Muscle layer of colon (tissue), 2 donors: ENCODE measurements at regions not wholly inside any gene's neighbourhood (a gene's known extent, or its start where the extent isn't known, plus 50 kb on each side); places are given as distances from the start of the nearest gene placed in this dataset.
A peak's percentile ranks its signal among the peaks of the same experiment; 100 is the strongest.

Experiments used
- H3K27ac ChIP-seq: one replicate; pipeline ENCODE4 v1.7.0; 2013; ENCODE audit warnings: low read depth, mild to moderate bottlenecking, low read length, moderate library complexity
- H3K27me3 ChIP-seq, 2 donors: one replicate each; pipeline ENCODE4 v1.7.0; 2013; ENCODE audit warnings: low read length in 2 of 2, mild to moderate bottlenecking in 2 of 2; ENCODE audit not compliant: insufficient read depth in 2 of 2, control insufficient read depth in 1 of 2
- H3K36me3 ChIP-seq: one replicate; pipeline ENCODE4 v1.7.0; 2013; ENCODE audit warnings: mild to moderate bottlenecking, low read length; ENCODE audit not compliant: insufficient read depth
- H3K4me1 ChIP-seq: one replicate; pipeline ENCODE4 v1.7.0; 2013; ENCODE audit warnings: mild to moderate bottlenecking, low read length; ENCODE audit not compliant: insufficient read depth
- H3K4me3 ChIP-seq, 2 donors: one replicate each; pipeline ENCODE4 v1.7.0; 2013; ENCODE audit warnings: low read length in 2 of 2, low read depth in 1 of 2, mild to moderate bottlenecking in 1 of 2, moderate library complexity in 1 of 2
- H3K9ac ChIP-seq: one replicate; pipeline ENCODE4 v1.7.0; 2013; ENCODE audit warnings: low read length
- H3K9me3 ChIP-seq: one replicate; pipeline ENCODE4 v1.7.0; 2013; ENCODE audit warnings: mild to moderate bottlenecking, low read length
- donor health status: abdominal sarcoma.
- donor health status: Adenocarcinoma of cecum.

- no peaks in the 10 kb centered on the region for H3K36me3 ChIP-seq
- peak overlapping the region; percentile 52 for H3K27ac ChIP-seq
- no peak overlapping the region for H3K4me3 ChIP-seq
- H3K27me3 ChIP-seq, result peaks cover 0 to 4% of the 10 kb centered on the region in 2 donors
- H3K9ac ChIP-seq, result no peak overlapping the region
- H3K9me3 ChIP-seq, result no peaks in the 10 kb centered on the region
- peaks cover 24% of the 10 kb centered on the region for H3K4me1 ChIP-seq
These were observed 93.4 kb downstream of the DACT2 start for GRCh38 chr6:168226061-168226752.

- Histone ChIP-seq H3K36me3 (no peaks in the 10 kb centered on the region), H3K9me3 (no peaks in the 10 kb centered on the region), H3K4me3 (no peak overlapping the region), H3K27me3 (peaks cover 0 to 4% of the 10 kb centered on the region in 2 donors), H3K4me1 (peaks cover 24% of the 10 kb centered on the region), H3K9ac (no peak overlapping the region), H3K27ac (no peak overlapping the region)
These were observed 94.1 kb downstream of the DACT2 start for GRCh38 chr6:168225471-168225911.

GRCh38 chr6:168223755-168224154 is 95.8 kb downstream of the DACT2 start:
- H3K27me3 ChIP-seq, result peaks cover 0 to 4% of the 10 kb centered on the region in 2 donors
- H3K9ac ChIP-seq, result no peak overlapping the region
- H3K27ac ChIP-seq, result no peak overlapping the region
- no peaks in the 10 kb centered on the region for H3K9me3 ChIP-seq
- no peak overlapping the region for H3K4me3 ChIP-seq
- H3K36me3 ChIP-seq, result no peaks in the 10 kb centered on the region
- H3K4me1 ChIP-seq, result peaks cover 24% of the 10 kb centered on the region

DNA sequence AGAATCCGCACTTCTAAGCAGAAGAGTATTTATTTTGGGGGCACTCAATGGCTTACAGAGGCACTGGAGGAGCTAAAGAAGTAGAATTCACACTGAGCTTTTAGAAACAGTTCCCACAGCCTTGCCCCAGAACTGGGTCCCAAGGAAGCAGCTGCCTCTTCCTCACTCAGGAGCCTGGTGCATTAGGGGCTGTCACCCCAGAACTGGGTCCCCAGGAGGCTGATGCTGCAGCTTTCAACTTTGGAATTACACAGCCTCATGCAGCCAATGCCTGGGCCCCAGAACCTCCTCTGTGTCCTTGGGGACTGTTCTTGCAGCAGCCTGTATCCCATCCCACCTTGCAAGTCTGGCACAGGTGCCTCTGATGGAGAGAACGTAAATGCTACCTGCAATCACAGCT is 96.4 kb downstream of the DACT2 start:
- Histone ChIP-seq H3K4me1 (peaks cover 24% of the 10 kb centered on the region), H3K4me3 (no peak overlapping the region), H3K9ac (no peak overlapping the region), H3K9me3 (no peaks in the 10 kb centered on the region), H3K36me3 (no peaks in the 10 kb centered on the region), H3K27me3 (peaks cover 0 to 4% of the 10 kb centered on the region in 2 donors), H3K27ac (no peak overlapping the region)

DNA sequence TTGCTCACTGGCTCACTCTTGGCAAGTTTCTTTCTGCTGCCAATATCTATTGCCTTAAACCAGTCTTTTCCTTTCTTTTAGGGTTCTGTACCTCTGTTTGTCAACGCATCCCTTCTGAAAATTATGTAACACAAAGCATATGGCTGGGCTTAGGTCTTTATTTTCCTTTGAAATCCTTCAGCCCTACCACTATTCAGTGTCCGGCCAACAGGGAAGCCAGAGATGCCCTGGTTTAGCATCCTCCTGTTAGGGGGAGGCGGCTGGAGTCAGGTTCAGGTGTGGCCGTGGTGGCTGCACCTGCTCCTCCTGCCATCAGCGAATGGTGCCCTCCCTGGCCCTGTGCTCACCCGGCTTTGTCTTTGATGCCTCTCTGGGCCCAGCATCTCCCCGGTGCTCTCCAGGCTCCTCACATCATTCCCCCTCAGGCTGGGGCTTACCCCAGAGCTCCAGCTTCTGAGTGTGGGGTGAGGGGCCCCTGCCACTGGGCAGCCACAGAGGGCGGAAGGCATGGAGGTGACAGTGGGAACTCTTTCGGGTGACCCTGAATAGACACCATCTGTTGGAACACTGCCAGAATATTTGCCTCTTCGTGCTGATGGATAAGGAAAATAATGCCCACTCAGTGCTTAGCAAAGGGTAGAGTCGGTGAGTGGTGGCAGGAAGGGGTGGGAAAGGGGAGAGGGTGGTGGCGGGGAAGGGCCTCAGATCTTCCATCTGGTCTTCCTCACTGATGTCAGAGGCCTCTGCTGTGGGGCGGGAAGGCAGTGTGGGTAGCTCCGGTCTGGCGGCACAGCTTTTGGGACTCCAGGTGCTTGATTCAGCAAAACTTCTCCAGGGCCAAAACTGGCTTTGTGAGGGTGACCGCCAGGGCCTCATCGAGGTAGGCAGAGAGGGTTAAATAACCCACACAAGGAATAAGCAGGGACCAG is 97.2 kb downstream of the DACT2 start:
- H3K4me1 ChIP-seq, result peaks cover 24% of the 10 kb centered on the region
- no peak overlapping the region for H3K27ac ChIP-seq
- peaks cover 0 to 4% of the 10 kb centered on the region in 2 donors for H3K27me3 ChIP-seq

DNA sequence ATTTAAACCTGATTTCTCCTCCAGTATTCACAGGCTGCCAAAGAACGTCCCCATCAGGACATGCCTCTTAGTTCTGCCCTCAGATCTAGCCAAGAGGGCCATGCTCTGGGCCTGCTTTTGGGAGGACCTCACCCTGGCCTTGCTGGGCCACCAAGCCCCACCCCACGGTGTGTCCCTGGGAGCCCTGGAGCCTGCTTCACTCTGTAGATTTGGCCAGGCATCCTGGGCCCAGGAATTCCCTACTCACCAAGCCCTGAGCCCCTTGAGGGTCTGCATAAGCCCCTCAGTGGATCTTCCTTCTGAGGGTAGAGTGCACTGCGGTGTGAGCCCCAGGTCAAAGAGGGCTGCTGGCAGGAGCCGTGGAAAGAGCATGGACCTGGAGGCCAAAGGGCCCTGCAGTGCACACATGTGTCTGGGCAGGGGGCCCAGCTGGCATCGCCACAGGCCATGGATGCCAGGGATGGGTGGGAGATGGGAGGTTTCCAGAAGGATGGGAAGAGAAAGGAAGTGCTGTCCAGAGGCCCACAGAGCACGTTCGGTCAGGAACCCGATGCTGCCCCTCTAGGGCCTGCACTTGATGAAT is 98.0 kb downstream of the DACT2 start:
- Histone ChIP-seq H3K27me3 (peaks cover 0 to 4% of the 10 kb centered on the region in 2 donors), H3K36me3 (no peaks in the 10 kb centered on the region), H3K4me3 (no peak overlapping the region), H3K4me1 (peaks cover 20% of the 10 kb centered on the region), H3K9me3 (no peaks in the 10 kb centered on the region), H3K9ac (no peak overlapping the region), H3K27ac (no peak overlapping the region)

More for the DNA sequence above, 97.2 kb downstream of the DACT2 start:
- no peak overlapping the region for H3K9ac ChIP-seq
- H3K36me3 ChIP-seq, result no peaks in the 10 kb centered on the region
- no peaks in the 10 kb centered on the region for H3K9me3 ChIP-seq
- no peak overlapping the region for H3K4me3 ChIP-seq

DNA sequence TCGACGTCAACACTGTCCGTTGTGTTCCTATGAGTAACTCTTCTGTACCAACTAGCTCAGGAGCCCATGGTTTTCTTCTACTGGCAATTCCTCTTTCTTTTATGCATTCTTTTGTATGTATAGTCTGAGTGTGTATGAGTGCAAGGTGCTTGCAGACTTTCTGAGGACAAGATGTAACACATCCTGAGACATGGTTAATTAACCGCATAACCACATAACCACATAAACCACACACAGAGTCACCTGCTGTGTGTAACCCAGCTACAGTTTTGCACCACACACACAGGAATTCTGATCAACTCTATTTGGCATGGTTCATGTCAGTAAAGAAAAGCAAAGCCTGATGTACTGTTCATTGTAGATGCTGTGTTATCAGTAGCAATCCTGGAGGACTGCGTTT is 98.6 kb downstream of the DACT2 start:
- H3K4me3 ChIP-seq, result no peak overlapping the region
- H3K4me1 ChIP-seq, result peaks cover 16% of the 10 kb centered on the region
- no peaks in the 10 kb centered on the region for H3K36me3 ChIP-seq
- peaks cover 0 to 4% of the 10 kb centered on the region in 2 donors for H3K27me3 ChIP-seq
- H3K27ac ChIP-seq, result no peak overlapping the region
- no peak overlapping the region for H3K9ac ChIP-seq
- H3K9me3 ChIP-seq, result no peaks in the 10 kb centered on the region

DNA sequence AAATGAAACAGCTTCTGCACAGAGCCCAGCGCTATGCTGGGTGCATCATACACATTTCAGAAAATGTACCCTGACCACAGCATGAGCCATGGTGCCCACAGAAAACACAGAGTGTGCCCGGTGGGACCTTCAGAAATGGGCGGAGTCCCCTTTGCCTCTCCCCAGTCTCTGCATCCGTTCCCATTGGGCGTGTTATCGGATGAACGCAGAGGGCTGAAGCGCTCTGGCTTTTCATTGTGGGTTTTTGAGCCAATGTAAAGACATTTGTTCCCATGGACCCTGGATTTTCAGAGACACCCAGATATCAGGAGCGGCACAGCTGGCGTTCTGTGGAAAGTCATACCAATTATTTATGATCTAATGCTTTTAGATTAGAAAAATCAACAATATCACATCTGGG is 99.8 kb downstream of the DACT2 start:
- H3K27ac ChIP-seq, result no peak overlapping the region
- peaks cover 5% of the 10 kb centered on the region for H3K4me1 ChIP-seq
- peaks cover 0 to 4% of the 10 kb centered on the region in 2 donors for H3K27me3 ChIP-seq
- no peaks in the 10 kb centered on the region for H3K36me3 ChIP-seq
- no peak overlapping the region for H3K4me3 ChIP-seq
- no peaks in the 10 kb centered on the region for H3K9me3 ChIP-seq
- H3K9ac ChIP-seq, result no peak overlapping the region

GRCh38 chr6:168218785-168219566 is 100.6 kb downstream of the DACT2 start:
- H3K9ac ChIP-seq, result no peak overlapping the region
- H3K4me1 ChIP-seq, result peaks cover 4% of the 10 kb centered on the region
- H3K4me3 ChIP-seq, result no peak overlapping the region
- no peak overlapping the region for H3K27ac ChIP-seq
- no peaks in the 10 kb centered on the region for H3K9me3 ChIP-seq
- no peaks in the 10 kb centered on the region for H3K36me3 ChIP-seq
- peaks cover 0 to 4% of the 10 kb centered on the region in 2 donors for H3K27me3 ChIP-seq

- Histone ChIP-seq H3K9ac (no peak overlapping the region), H3K4me3 (no peak overlapping the region), H3K27ac (no peak overlapping the region), H3K36me3 (no peaks in the 10 kb centered on the region), H3K27me3 (peaks cover 0 to 4% of the 10 kb centered on the region in 2 donors), H3K4me1 (peaks cover 4% of the 10 kb centered on the region), H3K9me3 (no peaks in the 10 kb centered on the region)
These were observed 101.6 kb downstream of the DACT2 start for GRCh38 chr6:168217880-168218537.
